ENCODE measurements at regions not wholly inside any gene's neighbourhood (a gene's known extent, or its start where the extent isn't known, plus 50 kb on each side); places are given as distances from the start of the nearest gene placed in this dataset.

GRCh38 chr3:80788914-80789313, 972.5 kb downstream of the GBE1 start:
- intact Hi-C loops (cut with DNase I) = no loop called here
- no peak for TF ChIP-seq CTCF (IDR thresholded peaks at IDR 0.05)

GRCh38 chr3:80785875-80786274, 975.6 kb downstream of the GBE1 start:
- TF ChIP-seq CTCF (IDR thresholded peaks at IDR 0.05) = no peak
- DNase-seq = no peak
- H3K27me3 ChIP-seq = no peaks in the 10 kb centered on the region
- no peak overlapping the region for H3K9ac ChIP-seq (ENCODE audit: low read depth in 2 of 2, low read length in 2 of 2)
- H3K4me1 ChIP-seq = no peaks in the 10 kb centered on the region
- intact Hi-C loops (cut with DNase I) = no loop called here
- H3K27ac ChIP-seq = no peak overlapping the region
- no peaks in the 10 kb centered on the region for H3K9me3 ChIP-seq
- H3K4me3 ChIP-seq = no peak overlapping the region
- H3K36me3 ChIP-seq = no peaks in the 10 kb centered on the region

More at GRCh38 chr3:80788914-80789313, 972.5 kb downstream of the GBE1 start:
- Histone ChIP-seq H3K4me3 (no peak overlapping the region), H3K27me3 (no peaks in the 10 kb centered on the region), H3K4me1 (no peaks in the 10 kb centered on the region), H3K27ac (no peak overlapping the region), H3K36me3 (no peaks in the 10 kb centered on the region), H3K9ac (ENCODE audit: low read depth in 2 of 2, low read length in 2 of 2) (no peak overlapping the region), H3K9me3 (no peaks in the 10 kb centered on the region)
- no peak for DNase-seq

DNA sequence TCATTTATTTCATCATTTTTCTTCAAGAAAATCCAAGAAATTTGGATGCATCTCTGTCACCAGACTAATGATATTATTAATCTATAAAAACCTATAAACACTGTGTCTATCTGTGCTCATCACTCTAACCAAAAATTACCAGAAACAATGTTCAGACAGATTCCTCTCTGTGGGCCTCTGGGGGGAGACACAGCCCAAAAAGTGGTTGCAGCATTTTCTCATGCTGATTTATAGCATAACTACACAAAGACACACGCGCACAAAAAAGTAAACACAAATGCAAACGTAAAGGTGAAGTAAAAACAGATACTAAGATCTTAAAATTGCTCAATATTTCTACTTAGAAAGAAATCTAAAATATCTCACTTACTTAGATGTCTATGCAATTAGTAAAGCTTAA, 976.0 kb downstream of the GBE1 start:
- no peak overlapping the region for H3K9ac ChIP-seq (ENCODE audit: low read depth in 2 of 2, low read length in 2 of 2)
- intact Hi-C loops (cut with DNase I) = no loop called here
- H3K4me1 ChIP-seq = no peaks in the 10 kb centered on the region
- H3K9me3 ChIP-seq = no peaks in the 10 kb centered on the region
- H3K27ac ChIP-seq = no peak overlapping the region
- DNase-seq = no peak
- no peak for TF ChIP-seq CTCF (IDR thresholded peaks at IDR 0.05)
- no peak overlapping the region for H3K4me3 ChIP-seq
- H3K27me3 ChIP-seq = no peaks in the 10 kb centered on the region
- no peaks in the 10 kb centered on the region for H3K36me3 ChIP-seq

DNA sequence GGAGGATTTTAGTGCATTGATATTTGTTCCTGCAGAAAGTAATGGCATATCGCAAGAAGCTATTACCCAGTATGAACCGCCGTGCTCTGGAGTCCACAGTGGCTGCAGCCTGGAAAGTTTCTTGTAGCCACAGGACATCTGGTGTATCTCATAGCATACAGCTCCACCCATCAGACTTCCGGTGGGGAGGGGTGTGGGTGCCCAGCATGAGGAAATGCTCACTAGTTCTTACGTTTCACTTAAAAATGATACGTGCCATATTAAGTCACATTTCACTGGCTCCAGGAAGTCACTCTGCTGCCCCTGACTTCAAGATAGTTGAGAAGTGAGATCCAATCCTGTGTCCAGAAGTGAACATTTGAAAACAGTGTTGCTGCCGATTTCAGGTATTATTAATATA, 990.4 kb downstream of the GBE1 start:
- Histone ChIP-seq H3K27ac (no peak overlapping the region), H3K27me3 (no peaks in the 10 kb centered on the region), H3K9ac (ENCODE audit: low read depth in 2 of 2, low read length in 2 of 2) (no peak overlapping the region), H3K4me3 (no peak overlapping the region), H3K36me3 (no peaks in the 10 kb centered on the region), H3K9me3 (no peaks in the 10 kb centered on the region), H3K4me1 (no peaks in the 10 kb centered on the region)
- no peak for DNase-seq
- no peak for TF ChIP-seq CTCF (IDR thresholded peaks at IDR 0.05)
- intact Hi-C loops (cut with DNase I) = no loop called here

DNA sequence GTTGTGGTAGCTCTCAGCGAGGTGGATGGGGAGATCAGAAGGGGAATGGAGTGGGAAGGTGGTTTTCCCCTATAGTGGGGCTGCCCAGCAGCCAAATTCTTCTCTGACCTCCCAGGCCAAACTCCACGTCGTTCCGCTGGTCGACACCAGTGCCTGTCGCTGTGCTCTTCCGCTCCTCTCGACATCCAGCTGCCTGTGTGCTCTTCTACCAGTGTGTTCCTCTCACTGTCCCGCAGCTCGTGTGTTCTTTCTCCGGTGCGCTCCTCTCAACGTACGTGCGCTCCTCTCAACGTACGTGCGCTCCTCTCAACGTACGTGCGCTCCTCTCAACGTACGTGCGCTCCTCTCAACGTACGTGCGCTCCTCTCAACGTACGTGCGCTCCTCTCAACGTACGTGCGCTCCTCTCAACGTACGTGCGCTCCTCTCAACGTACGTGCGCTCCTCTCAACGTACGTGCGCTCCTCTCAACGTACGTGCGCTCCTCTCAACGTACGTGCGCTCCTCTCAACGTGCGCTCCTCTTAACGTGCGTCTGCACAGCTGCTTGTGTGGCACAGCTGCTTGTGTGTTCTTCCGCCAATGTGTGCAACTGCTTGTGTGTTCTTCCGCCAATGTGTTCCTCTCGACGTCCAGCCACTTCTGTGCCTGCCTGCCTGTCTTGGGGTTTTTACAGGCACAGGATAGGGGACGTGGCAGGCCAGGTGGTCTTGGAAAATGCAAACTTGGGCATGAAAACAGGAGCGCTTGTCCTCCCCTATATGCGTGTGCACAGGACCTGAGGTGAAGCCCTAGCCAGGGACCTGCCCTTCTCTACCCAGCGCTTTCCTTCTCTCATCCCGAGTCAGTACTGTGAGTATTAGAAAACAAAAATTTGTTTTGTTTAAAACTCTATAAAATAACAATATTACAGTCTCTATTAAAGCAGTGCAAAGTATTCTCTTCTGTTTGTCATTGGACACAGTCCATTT, 991.1 kb downstream of the GBE1 start:
- no peak overlapping the region for H3K4me3 ChIP-seq
- TF ChIP-seq CTCF (IDR thresholded peaks at IDR 0.05) = no peak
- no peaks in the 10 kb centered on the region for H3K36me3 ChIP-seq
- H3K27me3 ChIP-seq = no peaks in the 10 kb centered on the region
- no peak for DNase-seq
- intact Hi-C loops (cut with DNase I) = no loop called here
- no peaks in the 10 kb centered on the region for H3K4me1 ChIP-seq
- no peak overlapping the region for H3K27ac ChIP-seq
- H3K9me3 ChIP-seq = no peaks in the 10 kb centered on the region
- no peak overlapping the region for H3K9ac ChIP-seq (ENCODE audit: low read depth in 2 of 2, low read length in 2 of 2)

All from colonic mucosa (tissue), 4 donors.